ENCODE measurements at regions not wholly inside any gene's neighbourhood (a gene's known extent, or its start where the extent isn't known, plus 50 kb on each side); places are given as distances from the start of the nearest gene placed in this dataset.

- no peak overlapping the region for H3K9ac ChIP-seq (ENCODE audit: insufficient read depth, low read length)
- peaks cover 4% of the 10 kb centered on the region for H3K27me3 ChIP-seq (ENCODE audit: control insufficient read depth, insufficient read depth, low read length)
- DNase-seq (ENCODE audit: low read depth in 2 of 2): no peak
- no peak for TF ChIP-seq CTCF (conservative IDR thresholded peaks at IDR 0.05 in 1 of 2, IDR thresholded peaks at IDR 0.05 in 1 of 2; ENCODE audit: low read depth in 1 of 2, low read length in 2 of 2)
- TF ChIP-seq EZH2 (IDR thresholded peaks at IDR 0.05; ENCODE audit: low read length, missing control alignments): no peak
- no peaks in the 10 kb centered on the region for H4K20me1 ChIP-seq (ENCODE audit: control insufficient read depth, extremely low read depth, insufficient read depth, low read length)
- no peaks in the 10 kb centered on the region for H3K9me3 ChIP-seq (ENCODE audit: control insufficient read depth, insufficient read depth, low read depth, low read length)
- H3K27ac ChIP-seq (ENCODE audit: insufficient read depth, low read length): no peak overlapping the region
- no peaks in the 10 kb centered on the region for H3K36me3 ChIP-seq (ENCODE audit: control insufficient read depth, insufficient read depth, low read length)
- H3K79me2 ChIP-seq (ENCODE audit: control insufficient read depth, insufficient read depth, low read length): no peaks in the 10 kb centered on the region
- no peaks in the 10 kb centered on the region for H3K4me1 ChIP-seq (ENCODE audit: control insufficient read depth, extremely low read depth, insufficient read depth, low read length)
- H3K4me2 ChIP-seq (ENCODE audit: extremely low read depth, insufficient read depth, low read length): no peak overlapping the region
- no peak overlapping the region for H3K4me3 ChIP-seq (replicated peaks in 1 of 4; ENCODE audit: control extremely low read depth in 1 of 4, insufficient read depth in 1 of 4, low read depth in 3 of 4, low read length in 4 of 4)
- no peak overlapping the region for H2AFZ ChIP-seq (ENCODE audit: low read length)
These were observed 146.6 kb downstream of the BMS1 start for GRCh38 chr10:42929236-42929635.

GRCh38 chr10:42929993-42930392 lies 146.9 kb upstream of the RET start:
- peaks cover 6% of the 10 kb centered on the region for H3K27me3 ChIP-seq (ENCODE audit: control insufficient read depth, insufficient read depth, low read length)
- H3K4me1 ChIP-seq (ENCODE audit: control insufficient read depth, extremely low read depth, insufficient read depth, low read length): no peaks in the 10 kb centered on the region
- no peak for DNase-seq (ENCODE audit: low read depth in 2 of 2)

GRCh38 chr10:42930516-42931192 lies 146.2 kb upstream of the RET start:
- Histone ChIP-seq H3K79me2 (ENCODE audit: control insufficient read depth, insufficient read depth, low read length) (no peaks in the 10 kb centered on the region), H3K27ac (ENCODE audit: insufficient read depth, low read length) (no peak overlapping the region), H3K9ac (ENCODE audit: insufficient read depth, low read length) (no peak overlapping the region), H3K9me3 (ENCODE audit: control insufficient read depth, insufficient read depth, low read depth, low read length) (no peaks in the 10 kb centered on the region), H3K4me3 (replicated peaks in 1 of 4; ENCODE audit: control extremely low read depth in 1 of 4, insufficient read depth in 1 of 4, low read depth in 3 of 4, low read length in 4 of 4) (no peak overlapping the region), H3K4me1 (ENCODE audit: control insufficient read depth, extremely low read depth, insufficient read depth, low read length) (no peaks in the 10 kb centered on the region), H3K4me2 (ENCODE audit: extremely low read depth, insufficient read depth, low read length) (no peak overlapping the region), H3K27me3 (ENCODE audit: control insufficient read depth, insufficient read depth, low read length) (peaks cover 6% of the 10 kb centered on the region), H2AFZ (ENCODE audit: low read length) (no peak overlapping the region), H4K20me1 (ENCODE audit: control insufficient read depth, extremely low read depth, insufficient read depth, low read length) (no peaks in the 10 kb centered on the region), H3K36me3 (ENCODE audit: control insufficient read depth, insufficient read depth, low read length) (no peaks in the 10 kb centered on the region)
- no peak for TF ChIP-seq CTCF (conservative IDR thresholded peaks at IDR 0.05 in 1 of 2, IDR thresholded peaks at IDR 0.05 in 1 of 2; ENCODE audit: low read depth in 1 of 2, low read length in 2 of 2)
- no peak for TF ChIP-seq EZH2 (IDR thresholded peaks at IDR 0.05; ENCODE audit: low read length, missing control alignments)
- no peak for DNase-seq (ENCODE audit: low read depth in 2 of 2)

More at GRCh38 chr10:42929993-42930392, 146.9 kb upstream of the RET start:
- Histone ChIP-seq H3K4me2 (ENCODE audit: extremely low read depth, insufficient read depth, low read length) (no peak overlapping the region), H3K4me3 (replicated peaks in 1 of 4; ENCODE audit: control extremely low read depth in 1 of 4, insufficient read depth in 1 of 4, low read depth in 3 of 4, low read length in 4 of 4) (no peak overlapping the region), H3K79me2 (ENCODE audit: control insufficient read depth, insufficient read depth, low read length) (no peaks in the 10 kb centered on the region), H3K36me3 (ENCODE audit: control insufficient read depth, insufficient read depth, low read length) (no peaks in the 10 kb centered on the region), H3K27ac (ENCODE audit: insufficient read depth, low read length) (no peak overlapping the region), H3K9ac (ENCODE audit: insufficient read depth, low read length) (no peak overlapping the region), H2AFZ (ENCODE audit: low read length) (no peak overlapping the region), H3K9me3 (ENCODE audit: control insufficient read depth, insufficient read depth, low read depth, low read length) (no peaks in the 10 kb centered on the region), H4K20me1 (ENCODE audit: control insufficient read depth, extremely low read depth, insufficient read depth, low read length) (no peaks in the 10 kb centered on the region)
- TF ChIP-seq EZH2 (IDR thresholded peaks at IDR 0.05; ENCODE audit: low read length, missing control alignments) (no peak), CTCF (conservative IDR thresholded peaks at IDR 0.05 in 1 of 2, IDR thresholded peaks at IDR 0.05 in 1 of 2; ENCODE audit: low read depth in 1 of 2, low read length in 2 of 2) (no peak)
